ENCODE measurements at regions not wholly inside any gene's neighbourhood (a gene's known extent, or its start where the extent isn't known, plus 50 kb on each side); places are given as distances from the start of the nearest gene placed in this dataset.

GRCh38 chr12:60805364-60805763 lies 1209.5 kb downstream of the SLC16A7 start:
- Mint-ChIP-seq H3K4me3 (no peak overlapping the region), H3K4me1 (no peaks in the 10 kb centered on the region), H3K27ac (no peak overlapping the region), H3K27me3 (ENCODE audit: low read depth) (no peaks in the 10 kb centered on the region), H3K9me3 (peaks cover 9% of the 10 kb centered on the region), H3K36me3 (peaks cover 3% of the 10 kb centered on the region; the same call in 1 of the 2 replicates)
- TF ChIP-seq FOXP1 (CRISPR knock-in tag; IDR thresholded peaks at IDR 0.05; ENCODE audit: borderline replicate concordance) (no peak), SOX15 (CRISPR knock-in tag; IDR thresholded peaks at IDR 0.05) (no peak), ELF4 (CRISPR knock-in tag; IDR thresholded peaks at IDR 0.05; ENCODE audit: low read depth) (no peak), CBFB (CRISPR knock-in tag; IDR thresholded peaks at IDR 0.05; ENCODE audit: low read depth) (no peak), ZNF532 (CRISPR knock-in tag; IDR thresholded peaks at IDR 0.05; ENCODE audit: borderline replicate concordance) (no peak), MXD4 (CRISPR knock-in tag; IDR thresholded peaks at IDR 0.05; ENCODE audit: borderline replicate concordance) (no peak), HMGA2 (CRISPR knock-in tag; IDR thresholded peaks at IDR 0.05) (no peak)
- TF ChIP-seq, protein P1, sequence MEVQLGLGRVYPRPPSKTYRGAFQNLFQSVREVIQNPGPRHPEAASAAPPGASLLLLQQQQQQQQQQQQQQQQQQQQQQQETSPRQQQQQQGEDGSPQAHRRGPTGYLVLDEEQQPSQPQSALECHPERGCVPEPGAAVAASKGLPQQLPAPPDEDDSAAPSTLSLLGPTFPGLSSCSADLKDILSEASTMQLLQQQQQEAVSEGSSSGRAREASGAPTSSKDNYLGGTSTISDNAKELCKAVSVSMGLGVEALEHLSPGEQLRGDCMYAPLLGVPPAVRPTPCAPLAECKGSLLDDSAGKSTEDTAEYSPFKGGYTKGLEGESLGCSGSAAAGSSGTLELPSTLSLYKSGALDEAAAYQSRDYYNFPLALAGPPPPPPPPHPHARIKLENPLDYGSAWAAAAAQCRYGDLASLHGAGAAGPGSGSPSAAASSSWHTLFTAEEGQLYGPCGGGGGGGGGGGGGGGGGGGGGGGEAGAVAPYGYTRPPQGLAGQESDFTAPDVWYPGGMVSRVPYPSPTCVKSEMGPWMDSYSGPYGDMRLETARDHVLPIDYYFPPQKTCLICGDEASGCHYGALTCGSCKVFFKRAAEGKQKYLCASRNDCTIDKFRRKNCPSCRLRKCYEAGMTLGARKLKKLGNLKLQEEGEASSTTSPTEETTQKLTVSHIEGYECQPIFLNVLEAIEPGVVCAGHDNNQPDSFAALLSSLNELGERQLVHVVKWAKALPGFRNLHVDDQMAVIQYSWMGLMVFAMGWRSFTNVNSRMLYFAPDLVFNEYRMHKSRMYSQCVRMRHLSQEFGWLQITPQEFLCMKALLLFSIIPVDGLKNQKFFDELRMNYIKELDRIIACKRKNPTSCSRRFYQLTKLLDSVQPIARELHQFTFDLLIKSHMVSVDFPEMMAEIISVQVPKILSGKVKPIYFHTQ (CRISPR knock-in tag; IDR thresholded peaks at IDR 0.05), result no peak
- no peak for ATAC-seq
- CTCF ChIA-PET, result no interaction called here
- no peak for DNase-seq (ENCODE audit: low spot score)
- POLR2A ChIA-PET, result no interaction called here

GRCh38 chr12:60819794-60820193 lies 1224.0 kb downstream of the SLC16A7 start:
- peaks cover 24% of the 10 kb centered on the region for H3K9me3 Mint-ChIP-seq
- no peaks in the 10 kb centered on the region for H3K27me3 Mint-ChIP-seq (ENCODE audit: low read depth)
- ChIA-PET POLR2A (no interaction called here), CTCF (no interaction called here)
- H3K27ac Mint-ChIP-seq, result no peak overlapping the region
- ATAC-seq (no peak), DNase-seq (ENCODE audit: low spot score) (no peak)
- no peaks in the 10 kb centered on the region for H3K4me1 Mint-ChIP-seq
- no peak overlapping the region for H3K4me3 Mint-ChIP-seq
- no peak for TF ChIP-seq GRHL2 (CRISPR knock-in tag; IDR thresholded peaks at IDR 0.05; ENCODE audit: insufficient replicate concordance, severe bottlenecking)
- TF ChIP-seq ZNF416 (CRISPR knock-in tag; IDR thresholded peaks at IDR 0.05), result no peak
- TF ChIP-seq NFE2L1 (CRISPR knock-in tag; IDR thresholded peaks at IDR 0.05), result no peak
- TF ChIP-seq ZNF317 (CRISPR knock-in tag; IDR thresholded peaks at IDR 0.05; ENCODE audit: borderline replicate concordance, low read depth), result no peak
- no peak for TF ChIP-seq MYBL2 (CRISPR knock-in tag; IDR thresholded peaks at IDR 0.05)
- peaks cover 17% of the 10 kb centered on the region for H3K36me3 Mint-ChIP-seq

DNA sequence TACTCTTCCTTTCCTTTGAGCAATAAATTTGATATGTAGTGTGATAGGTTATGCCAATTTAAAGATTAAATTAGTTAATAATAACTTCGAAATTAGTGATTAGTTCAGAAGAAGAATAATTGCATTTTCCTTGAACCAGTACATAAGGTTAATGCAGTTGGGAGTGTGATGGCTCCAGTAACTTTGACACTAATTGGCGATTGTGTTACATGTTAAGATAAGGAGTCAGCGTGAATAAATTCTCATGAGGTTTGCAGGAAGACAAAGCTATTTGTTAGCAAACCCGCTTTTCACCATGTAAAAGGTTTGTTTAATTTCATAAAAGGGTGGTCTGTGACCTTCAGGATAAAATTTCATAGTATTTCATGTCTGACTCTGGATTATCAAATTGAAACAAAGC lies 1226.8 kb downstream of the SLC16A7 start:
- H3K4me1 Mint-ChIP-seq, result no peaks in the 10 kb centered on the region
- no peak overlapping the region for H3K4me3 Mint-ChIP-seq
- POLR2A ChIA-PET, result no interaction called here
- ATAC-seq (no peak), DNase-seq (ENCODE audit: low spot score) (no peak)
- H3K27me3 Mint-ChIP-seq (ENCODE audit: low read depth), result no peaks in the 10 kb centered on the region
- no peak overlapping the region for H3K27ac Mint-ChIP-seq
- CTCF ChIA-PET, result no interaction called here
- no peaks in the 10 kb centered on the region for H3K36me3 Mint-ChIP-seq
- peaks cover 6% of the 10 kb centered on the region for H3K9me3 Mint-ChIP-seq
- no peak for TF ChIP-seq ZNF219 (CRISPR knock-in tag; IDR thresholded peaks at IDR 0.05; ENCODE audit: borderline replicate concordance)
- no peak for TF ChIP-seq ELF4 (CRISPR knock-in tag; IDR thresholded peaks at IDR 0.05; ENCODE audit: low read depth)
- no peak for TF ChIP-seq ZNF281 (CRISPR knock-in tag; IDR thresholded peaks at IDR 0.05)
- no peak for TF ChIP-seq GRHL2 (CRISPR knock-in tag; IDR thresholded peaks at IDR 0.05; ENCODE audit: insufficient replicate concordance, severe bottlenecking)
- TF ChIP-seq, protein P1 (CRISPR knock-in tag; IDR thresholded peaks at IDR 0.05), result no peak
- TF ChIP-seq, protein P2, sequence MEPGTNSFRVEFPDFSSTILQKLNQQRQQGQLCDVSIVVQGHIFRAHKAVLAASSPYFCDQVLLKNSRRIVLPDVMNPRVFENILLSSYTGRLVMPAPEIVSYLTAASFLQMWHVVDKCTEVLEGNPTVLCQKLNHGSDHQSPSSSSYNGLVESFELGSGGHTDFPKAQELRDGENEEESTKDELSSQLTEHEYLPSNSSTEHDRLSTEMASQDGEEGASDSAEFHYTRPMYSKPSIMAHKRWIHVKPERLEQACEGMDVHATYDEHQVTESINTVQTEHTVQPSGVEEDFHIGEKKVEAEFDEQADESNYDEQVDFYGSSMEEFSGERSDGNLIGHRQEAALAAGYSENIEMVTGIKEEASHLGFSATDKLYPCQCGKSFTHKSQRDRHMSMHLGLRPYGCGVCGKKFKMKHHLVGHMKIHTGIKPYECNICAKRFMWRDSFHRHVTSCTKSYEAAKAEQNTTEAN (CRISPR knock-in tag; IDR thresholded peaks at IDR 0.05), result no peak
